Activated naive CD8-positive, alpha-beta T cell treated with anti-CD3 and anti-CD28 coated beads, Interleukin-2, amount 50 U/mL, for 16 hours (primary cell): ENCODE measurements at regions not wholly inside any gene's neighbourhood (a gene's known extent, or its start where the extent isn't known, plus 50 kb on each side); places are given as distances from the start of the nearest gene placed in this dataset.

ENCODE experiments used
- DNase-seq: peaks from one replicate; pipeline ENCODE4 v3.0.0-alpha.2; 2020; ENCODE audit warnings: low read depth, low spot score

DNA sequence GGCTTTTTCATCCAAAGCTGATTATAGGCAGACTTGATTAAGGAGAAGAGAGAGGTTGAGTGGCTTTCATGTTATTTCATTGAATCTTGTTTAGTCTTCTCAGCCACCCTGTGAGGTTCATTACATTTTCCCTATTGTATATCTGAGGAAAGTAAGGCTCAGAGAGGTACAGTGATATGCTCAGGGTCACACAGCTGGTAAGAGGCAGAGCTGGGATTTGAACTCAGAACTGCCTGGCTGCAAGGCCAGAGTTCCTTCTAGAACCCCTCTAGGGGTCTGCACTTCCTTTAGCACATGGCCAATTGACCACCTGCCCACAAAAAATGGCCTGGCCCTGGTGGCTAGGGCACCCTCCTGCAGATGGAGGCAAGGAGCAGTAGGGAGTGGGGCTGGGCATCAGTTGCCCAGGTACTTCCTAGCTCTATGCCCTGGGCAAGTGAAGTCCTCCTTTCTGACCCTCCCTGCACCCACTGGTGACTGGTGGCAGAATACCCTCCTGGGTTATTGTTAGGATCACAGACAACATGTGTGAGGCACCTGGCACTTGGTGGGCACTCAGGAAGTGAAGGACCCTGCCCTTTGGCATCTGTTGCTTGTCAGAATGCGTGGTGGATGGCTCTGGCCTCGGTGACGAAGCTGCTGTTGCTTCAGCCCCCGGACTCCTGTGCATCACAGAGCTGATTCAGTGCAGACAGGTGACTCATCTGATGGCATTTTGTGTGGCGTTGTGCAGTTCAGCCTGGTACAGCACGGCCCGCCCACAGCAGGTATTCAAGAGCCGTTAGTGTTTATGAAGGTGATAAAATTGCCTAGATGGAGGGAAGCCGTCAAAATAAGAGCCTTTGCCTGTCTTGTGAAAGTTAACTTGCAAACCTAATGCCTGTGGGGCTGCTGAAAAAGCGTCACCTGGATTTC lies 115.8 kb downstream of the SLC25A47 start:
- peak; percentile 20 for DNase-seq

DNA sequence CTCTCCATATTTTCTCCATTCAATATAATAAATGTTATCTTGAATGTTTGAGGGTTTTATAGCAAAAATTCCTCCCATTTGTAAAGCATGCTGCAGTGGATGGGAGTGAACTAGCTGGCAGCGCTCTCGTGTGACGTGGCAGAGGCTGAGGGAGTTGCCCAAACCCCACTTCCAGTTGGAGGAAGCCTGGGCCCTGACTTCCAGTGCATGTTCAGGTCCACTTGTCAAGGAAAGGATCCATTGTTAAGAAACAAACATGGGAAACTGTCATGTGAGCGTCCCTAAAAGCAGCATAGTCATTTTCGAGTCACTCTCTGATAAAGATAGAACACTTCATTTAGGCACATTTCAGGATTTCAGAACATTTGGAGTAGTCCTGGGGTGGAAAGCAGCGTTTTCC lies 116.6 kb downstream of the SLC25A47 start:
- DNase-seq: no peak

DNA sequence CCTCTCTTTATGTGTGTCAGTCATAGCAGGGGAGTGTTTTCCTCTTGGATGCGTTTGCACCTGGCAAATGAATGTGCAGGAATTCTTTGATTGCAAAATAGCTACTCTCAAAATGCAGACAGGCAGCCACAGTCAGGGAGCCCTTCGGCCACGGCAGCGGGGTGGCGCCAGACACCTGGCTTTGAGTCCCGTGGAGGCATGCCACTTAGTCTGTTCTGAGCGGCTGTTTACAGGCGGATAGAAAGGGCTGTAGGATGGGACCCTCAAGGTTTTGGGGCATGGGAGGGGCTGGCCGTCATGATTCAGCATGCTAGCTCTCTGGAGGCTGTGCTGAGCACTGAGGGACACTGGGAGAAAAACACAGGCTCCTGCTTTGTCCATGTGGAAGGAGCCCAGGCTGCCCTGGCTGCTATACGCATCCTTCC lies 117.1 kb downstream of the SLC25A47 start:
- no peak for DNase-seq

DNA sequence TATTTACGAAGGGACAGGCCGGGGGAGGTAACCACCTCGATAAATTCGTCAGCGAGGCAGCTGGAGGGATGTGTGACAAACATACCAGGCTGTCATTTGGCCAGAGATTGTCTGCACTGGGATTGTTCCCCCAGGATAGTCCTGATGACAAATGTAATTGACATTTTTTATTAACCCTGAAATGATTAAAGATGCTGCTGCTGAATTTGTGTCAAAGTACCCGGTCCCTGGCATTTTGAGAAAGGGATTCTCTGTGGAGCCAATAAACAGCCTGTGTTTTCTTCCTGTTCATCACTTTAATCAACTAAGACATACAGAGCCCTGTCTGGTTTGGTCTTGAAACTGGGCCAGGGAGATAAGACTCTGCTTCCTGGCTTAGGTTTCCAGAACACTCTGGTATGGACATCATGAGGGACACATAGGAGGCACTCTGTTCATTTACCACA lies 117.6 kb downstream of the SLC25A47 start:
- DNase-seq: no peak

DNA sequence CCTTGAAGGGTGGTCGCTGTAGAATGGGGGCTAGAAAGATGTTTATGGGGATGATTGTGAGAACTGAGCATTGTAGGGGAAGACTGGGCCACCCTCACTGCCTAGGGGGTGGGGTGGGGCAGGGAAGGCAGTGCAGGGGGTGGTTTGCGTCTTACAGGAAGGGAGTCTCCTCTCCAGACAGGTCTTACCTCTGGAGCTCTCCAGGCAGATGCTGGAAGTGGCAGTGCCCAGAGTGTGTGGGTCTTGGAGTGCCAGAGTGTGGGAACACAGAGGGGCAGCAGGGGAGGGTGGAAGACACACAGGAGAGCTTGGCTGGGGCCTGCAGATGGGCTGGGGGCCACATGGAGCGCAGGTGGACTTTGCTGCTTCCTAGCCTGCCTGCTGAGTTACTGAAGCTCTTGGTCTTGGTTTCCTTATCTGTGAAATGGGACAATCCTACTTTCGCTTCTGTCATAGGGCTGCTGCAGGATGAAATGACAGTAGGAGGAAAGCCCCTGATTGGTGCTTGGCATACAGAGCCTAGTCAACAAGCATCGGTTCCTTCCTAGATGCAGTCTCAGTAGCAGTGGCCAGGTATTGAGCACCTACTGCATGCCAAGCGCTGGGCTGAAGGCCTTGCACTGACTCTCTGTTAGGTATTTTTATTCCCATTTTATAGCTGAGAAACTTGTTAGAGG lies 118.3 kb downstream of the SLC25A47 start:
- no peak for DNase-seq

DNA sequence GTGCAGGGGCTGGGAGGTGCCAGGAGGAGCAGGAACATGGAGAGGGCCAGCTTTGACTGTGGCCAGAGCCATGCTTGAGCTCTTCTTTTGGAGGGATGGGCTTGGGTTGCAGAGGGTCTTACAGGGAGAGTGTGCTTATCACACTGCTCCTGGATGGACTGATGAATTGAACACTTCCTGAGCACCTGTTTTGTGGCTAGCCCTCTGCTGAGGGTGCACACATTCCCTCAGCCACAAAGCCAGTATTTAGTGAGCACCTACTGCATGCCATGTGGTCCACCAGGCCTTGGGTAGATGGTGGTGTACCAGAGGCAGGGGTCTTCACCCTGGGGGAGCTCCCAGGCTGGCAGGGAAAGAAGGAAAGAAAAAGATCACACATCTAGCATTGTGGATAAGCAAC lies 118.9 kb downstream of the SLC25A47 start:
- no peak for DNase-seq

DNA sequence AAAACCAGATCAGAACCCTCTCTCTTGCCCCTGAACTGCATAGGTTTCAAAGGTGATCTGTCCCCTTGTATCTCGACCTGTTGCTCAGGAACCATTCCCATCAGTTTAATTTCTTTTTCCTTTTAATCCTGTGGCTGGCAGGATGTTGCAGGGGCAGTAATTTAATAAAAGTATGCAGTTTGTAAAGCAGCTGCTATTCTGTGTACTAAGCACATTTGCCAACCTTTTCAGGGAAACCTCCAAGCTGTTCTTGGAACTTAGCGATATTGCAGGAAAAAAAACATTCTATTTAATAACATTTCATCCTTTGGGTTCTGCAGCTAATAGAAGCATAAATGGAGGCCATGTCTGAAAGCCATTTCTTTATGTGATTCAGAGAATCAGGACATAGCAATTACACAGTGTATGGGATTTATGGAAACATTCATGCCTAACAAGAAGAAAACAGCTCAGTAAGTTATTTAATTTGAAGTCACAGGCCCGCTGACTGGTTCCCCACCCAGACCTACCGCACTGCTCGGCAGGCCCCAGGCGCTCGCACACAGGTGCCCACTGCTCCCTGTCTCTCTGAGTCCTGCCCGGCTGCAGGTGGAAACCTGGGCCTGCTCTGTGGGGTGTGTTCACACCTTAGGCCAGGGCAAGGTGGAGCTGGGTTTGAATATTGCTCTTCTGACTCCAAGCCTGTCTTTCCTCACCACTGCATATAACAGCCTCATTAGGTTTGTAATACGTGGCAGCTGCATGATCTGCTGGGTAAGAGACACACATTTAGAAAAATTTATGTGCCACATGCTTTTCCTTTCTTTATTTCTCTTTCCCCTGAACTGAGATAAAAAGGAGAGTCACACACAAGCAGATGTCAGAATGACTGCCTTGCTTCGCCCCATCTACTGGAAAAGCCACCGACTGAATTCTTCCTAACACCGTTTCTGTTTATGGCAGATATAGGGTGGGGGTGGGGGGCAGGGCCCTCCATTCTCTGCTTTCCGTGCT lies 119.7 kb downstream of the SLC25A47 start:
- no peak for DNase-seq

DNA sequence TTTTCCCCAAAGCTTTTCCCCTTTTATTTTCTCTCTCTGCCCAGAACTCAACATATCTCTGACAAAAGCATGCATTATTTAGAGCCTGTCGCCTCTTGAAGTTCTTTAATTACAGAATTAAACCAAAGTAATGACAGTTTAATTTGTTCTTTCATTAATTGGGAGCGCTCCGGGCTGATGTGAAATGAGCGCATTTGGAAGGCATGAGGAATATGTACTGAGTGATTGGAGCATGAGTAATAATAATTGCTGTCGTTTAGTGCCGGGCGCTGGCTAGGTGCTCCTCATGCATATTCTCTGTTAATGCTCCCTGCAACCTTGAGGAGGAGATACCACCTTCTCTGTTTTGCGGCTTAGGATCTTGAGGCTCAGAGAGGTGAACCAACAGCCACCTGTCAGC lies 120.5 kb downstream of the SLC25A47 start:
- DNase-seq: no peak

DNA sequence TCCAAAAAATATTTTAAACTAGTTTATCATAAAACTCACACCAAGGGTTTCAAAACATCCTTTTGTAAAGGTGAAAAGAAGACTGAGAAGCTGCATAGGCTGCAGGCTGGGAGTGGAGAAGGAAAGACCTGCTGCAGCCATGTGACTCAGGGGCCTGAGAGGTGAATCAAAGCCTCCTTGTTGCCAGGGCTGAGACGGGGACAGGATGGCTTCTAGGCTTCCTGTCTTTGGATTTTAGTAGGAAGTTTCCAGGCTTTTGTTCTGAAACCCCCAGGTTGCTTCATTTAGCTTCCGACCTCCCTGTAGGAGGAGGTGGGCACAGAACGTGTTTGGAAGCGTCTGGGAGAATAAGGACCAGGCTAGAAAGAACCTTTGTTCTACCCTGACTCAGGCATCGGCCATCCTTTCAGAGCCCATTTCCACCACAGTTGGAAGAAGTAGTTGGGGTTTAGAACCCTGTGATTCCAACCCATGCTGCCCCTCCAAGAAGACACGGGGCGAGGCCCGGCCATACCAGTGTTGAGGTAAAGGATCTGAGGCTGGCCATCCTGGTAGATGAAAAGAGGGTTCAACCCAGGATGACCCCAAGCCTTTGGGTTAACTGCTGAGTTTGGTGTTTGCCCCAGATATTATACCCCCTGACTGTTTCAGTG lies 122.4 kb downstream of the SLC25A47 start:
- no peak for DNase-seq

DNA sequence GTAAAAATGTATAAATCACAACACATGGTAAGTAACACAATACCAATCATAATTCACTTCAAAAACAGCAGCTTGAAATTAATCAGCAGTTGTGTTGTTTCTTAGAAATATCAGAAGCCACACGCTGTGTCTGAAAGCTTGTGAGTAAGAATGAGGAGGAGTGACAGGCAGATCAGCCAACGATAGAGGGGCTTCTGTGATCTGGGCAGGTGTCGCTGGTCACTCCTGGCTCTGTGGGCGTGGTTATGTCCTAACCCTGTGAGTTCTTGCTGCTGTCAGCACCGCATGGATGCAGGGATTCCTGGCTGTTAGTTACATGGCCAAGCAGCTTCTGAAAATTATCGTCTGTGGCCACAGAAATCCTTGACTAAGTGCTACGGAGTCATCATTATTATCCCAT lies 123.4 kb downstream of the SLC25A47 start:
- no peak for DNase-seq

DNA sequence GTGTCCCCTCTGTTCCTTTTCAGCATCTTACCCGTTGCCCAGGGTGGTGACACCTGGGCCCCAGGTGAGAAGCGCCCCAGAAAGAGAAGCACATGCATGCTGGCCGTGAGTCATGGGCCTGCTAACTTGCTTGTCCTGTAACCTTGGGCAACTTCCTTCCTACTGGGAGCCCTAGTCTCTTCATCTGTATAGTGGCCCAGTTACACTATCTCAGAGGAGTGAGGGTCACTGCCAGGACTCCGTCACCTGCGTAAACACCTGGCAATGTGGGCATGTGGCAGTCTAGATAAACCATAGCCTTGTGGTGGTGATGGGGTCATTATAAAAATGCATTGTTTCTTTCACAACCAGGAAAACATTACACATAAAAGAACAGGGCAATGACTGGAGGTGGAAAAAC lies 125.2 kb downstream of the SLC25A47 start:
- DNase-seq: no peak

DNA sequence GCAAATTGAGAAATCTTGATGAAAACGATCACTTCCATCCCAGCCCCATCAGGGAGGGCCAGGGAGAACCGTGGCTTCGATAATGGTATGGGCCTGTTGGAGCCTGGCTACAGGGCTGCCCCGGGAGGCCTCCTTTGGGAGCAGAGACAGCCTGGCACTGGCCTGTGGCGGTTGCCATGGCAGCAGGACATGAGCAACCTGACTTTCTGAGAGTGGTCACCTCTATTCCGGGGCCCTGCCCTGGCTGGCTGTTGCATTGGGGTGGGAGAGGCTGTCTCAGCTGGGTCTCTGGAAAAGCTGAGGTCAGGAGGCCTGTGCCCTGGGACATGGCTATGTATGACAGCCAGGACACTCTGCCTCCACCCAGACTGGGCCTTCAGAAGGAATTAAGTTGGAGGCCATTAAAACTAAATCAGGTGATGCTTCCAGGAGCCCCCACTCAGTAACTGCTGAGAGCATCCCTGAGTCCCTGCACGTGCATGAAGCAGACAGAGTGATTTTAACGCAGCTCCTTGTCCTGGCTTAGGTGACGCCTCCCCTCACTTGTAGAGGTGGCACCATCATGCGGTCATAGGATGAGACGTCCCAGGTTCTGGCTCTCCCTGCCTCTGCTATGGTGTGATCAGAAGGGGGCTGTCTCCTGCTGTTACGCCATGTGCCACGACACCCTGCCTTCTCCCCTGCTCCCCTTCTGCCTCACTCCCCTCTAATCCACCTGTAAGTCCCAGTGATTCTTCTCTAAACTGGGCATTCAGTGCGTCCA lies 126.3 kb downstream of the SLC25A47 start:
- DNase-seq: no peak

DNA sequence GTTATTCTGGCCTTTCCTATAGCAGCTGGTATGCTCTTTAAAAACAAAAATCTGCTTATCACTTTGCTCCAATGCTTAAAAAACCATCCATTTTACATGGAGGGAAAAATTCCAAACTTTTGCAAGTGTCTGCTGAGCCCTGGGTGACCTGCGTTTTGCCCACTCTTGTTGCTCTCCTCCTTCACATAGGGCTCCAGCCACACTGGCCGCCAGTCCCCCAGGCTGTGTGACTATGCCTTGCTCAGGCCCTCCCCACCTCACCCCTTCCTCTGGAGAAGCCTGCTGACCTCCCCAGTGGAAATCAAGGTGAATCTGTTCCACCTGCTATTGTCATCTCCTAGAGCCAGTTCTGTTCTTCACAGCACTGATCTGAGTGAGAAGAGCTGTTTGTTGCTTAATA lies 126.9 kb downstream of the SLC25A47 start:
- DNase-seq: no peak

DNA sequence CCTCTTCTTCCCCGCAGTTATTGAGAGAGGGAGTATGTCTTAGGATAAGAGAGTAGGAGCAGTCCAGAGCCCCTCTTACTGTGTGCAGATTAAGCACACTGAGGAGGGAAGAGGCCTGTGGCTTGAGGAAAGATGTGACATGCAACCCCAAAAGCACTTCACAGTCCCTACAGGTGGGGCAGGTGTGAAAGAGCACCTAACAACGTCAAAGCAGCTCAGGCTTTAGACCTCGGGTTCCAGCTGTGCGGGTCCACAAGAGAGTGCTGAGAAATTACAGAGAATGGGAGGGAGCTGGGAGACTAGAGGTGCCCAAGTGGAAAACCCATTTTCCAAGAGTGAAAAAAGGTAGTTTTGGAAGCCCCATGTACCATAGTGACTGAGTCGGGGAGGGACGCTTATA lies 127.6 kb downstream of the SLC25A47 start:
- DNase-seq: no peak

DNA sequence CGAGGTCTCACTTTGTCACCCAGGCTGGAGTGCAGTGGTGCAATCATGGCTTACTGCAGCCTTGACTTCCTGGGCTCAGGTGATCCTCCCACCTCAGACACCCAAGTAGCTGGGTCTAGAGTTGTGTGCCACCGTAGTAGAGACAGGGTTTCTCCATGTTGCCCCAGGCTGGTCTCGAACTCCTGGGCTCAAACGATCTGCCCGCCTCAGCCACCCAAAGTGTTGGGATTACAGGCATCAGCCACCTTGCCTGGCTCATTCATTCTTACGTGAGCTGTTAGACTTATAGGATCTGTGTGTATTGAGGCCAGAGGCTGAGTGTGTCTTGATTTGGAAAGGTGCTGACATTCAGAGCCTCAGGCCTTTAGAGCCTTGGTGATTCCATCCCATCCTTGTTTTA lies 128.1 kb downstream of the SLC25A47 start:
- no peak for DNase-seq

DNA sequence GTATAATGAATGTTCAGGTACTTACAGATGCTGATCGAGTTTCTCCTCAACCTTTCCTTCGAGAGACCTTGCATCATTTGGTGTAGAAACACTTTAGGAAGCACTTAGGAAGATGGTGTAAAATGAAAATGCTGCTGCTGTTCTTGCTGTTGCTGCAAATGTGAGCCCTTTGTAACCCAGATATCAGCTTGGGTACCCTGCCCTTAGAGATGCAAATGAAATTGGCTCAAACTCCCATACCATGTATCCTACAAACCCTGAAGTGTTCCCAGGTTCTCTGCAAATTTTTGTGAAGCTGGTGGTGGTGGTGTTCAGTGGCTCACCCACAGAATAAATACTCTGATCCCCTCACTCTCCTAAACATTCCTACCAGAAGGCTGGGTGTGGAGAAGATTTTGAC lies 130.8 kb downstream of the SLC25A47 start:
- DNase-seq: no peak

DNA sequence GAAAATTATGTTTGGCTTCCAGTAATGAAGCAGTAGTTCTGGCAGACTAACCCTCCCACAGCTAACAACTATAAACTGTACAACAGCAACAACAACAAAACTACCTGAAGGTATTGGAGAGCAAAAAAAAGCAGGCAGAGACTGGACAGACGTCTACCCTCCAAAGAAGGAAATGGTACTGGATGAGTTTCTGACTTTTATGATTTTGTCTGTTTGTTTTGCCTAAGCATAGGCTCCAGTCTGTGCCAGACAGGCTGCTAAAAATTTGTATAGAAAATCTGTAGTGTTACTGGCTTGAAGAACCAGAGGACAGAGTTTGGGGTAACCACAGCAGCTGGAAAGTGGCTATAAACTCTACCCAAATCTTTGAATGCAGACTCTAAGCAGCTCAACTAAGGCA lies 131.3 kb downstream of the SLC25A47 start:
- no peak for DNase-seq

DNA sequence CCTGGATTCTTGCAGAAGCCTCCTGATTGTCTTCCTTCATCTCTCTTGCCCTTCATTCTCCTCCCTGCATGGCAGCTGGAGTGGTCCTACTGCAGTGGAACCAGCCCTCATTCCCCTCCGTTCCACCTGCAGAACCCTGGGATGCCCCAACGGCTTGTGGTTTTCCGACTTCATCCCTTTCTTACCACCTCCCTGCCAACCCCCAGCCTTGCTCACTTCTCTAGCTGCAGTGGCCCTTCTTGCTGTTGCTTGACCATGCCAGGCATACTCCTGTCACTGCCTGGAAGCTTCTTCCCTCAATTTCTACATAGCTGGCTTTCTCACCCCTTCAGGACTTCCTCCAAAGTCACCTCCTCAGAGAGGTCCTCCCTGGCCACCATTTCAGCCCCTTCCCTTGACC lies 123.3 kb downstream of the BEGAIN start:
- DNase-seq: no peak

DNA sequence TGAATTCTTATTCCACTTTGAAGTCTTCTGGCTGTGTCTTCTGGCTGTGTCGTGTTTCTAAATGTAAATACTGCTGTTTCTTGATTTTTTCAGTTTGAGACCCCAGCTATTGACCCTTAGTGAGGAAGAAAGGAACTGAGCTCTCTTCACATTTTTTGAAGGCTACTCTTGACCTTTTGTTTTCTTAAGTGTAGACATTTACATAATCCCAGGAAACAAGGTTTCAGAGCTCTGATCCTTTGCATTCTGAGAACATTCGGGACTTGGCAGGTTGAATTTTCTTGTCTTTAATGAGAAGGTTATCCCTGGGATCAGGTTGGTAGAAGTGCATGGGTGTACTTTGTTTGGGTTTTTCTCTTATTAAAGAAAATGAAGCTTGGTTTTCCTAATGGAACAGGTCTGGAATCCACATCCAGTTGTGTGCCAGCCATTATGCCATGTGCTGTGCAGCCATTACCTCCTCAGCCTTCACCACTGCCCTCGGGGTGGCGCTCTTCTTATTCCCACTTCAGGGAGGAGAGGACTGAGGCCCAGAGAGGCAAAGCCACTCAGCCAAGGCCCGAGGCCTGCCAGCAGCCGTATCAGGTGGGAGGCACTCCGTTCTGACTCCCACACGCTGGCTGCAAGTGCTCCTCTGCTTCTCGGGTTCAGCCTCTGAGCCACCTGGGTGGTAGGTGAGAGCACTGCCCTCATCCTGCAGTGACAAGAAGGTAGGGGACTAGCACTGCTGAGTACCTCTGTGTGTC lies 120.9 kb downstream of the BEGAIN start:
- no peak for DNase-seq
